HG02840 (cell line): ENCODE measurements at regions not wholly inside any gene's neighbourhood (a gene's known extent, or its start where the extent isn't known, plus 50 kb on each side); places are given as distances from the start of the nearest gene placed in this dataset.

Experiments used
- ATAC-seq: cut with Tn5 transposase; IDR thresholded peaks from one replicate; pipeline ENCODE4 v1.9.1; 2021; ENCODE audit warnings: mild to moderate bottlenecking, moderate library complexity, moderate number of reproducible peaks; ENCODE audit not compliant: unreplicated experiment, low FRiP score

- no peak for ATAC-seq
Observed at GRCh38 chr6:125688138-125688537, 61.3 kb upstream of the HEY2 start.

GRCh38 chr6:125693480-125693879 lies 56.0 kb upstream of the HEY2 start:
- no peak for ATAC-seq

GRCh38 chr6:125699591-125699990 lies 49.8 kb upstream of the HEY2 start:
- ATAC-seq: no peak
